ENCODE measurements at regions not wholly inside any gene's neighbourhood (a gene's known extent, or its start where the extent isn't known, plus 50 kb on each side); places are given as distances from the start of the nearest gene placed in this dataset.
"Not testable (repeated sequence)": the region's sequence is repeated elsewhere in the genome, so short reads cannot be mapped to it uniquely, and the experiment has no call there.

DNA sequence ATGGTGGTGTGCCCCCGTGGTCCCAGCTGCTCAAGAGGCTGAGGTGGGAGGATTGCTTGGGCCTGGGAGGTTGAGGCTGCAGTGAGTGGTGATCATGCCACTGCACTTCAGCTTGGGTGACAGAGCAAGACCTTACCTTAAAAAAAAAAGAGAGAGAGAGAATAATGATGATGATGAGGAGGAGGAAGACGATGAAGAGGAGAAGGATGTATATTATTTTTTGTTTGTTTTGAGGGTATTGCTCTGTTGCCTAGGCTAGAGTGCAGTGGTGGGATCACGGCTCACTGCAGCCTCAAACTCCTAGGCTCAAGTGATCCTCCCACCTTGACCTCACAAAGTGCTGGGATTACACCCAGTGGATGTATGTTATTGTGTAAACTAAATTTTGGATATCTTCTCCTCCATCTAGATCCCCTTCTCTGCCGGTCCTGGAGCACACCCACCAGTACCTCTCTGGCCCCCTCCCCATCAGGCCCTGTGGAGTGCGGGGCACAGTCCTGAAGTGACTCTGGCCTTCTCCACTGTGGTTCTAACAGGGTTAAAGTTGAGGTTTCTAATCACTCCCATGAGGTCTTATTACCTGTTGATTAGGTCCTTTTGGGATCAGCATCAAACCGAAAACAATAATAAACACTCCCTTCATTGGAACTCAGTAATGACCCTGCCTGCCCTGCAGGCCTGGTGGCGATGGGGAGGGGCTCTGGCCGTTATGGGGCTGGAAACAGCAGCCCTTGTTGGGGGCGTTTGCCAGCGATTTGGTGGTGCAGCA, 60.5 kb upstream of the ZFHX3 start:
- no peak for DNase-seq (ENCODE audit: low spot score)

DNA sequence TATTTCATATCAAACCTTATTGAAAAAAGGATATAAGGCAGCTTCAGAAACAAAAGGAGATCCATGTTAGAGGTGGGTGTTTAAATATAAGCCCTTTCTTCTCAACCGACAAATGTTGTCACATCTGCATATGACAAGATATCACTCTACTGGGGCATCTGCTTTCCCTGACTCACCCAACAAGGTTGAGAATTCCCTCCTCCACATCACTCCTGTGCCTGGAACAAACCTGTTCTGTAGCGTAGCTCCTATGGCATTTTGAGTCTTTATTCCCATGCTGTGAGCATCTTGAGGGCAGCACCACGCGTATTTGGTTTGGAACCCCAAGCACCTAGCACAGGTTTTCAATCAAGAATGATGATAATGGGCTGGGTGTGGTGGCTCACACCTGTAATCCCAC, 59.4 kb upstream of the ZFHX3 start:
- no peak for DNase-seq (ENCODE audit: low spot score)

DNA sequence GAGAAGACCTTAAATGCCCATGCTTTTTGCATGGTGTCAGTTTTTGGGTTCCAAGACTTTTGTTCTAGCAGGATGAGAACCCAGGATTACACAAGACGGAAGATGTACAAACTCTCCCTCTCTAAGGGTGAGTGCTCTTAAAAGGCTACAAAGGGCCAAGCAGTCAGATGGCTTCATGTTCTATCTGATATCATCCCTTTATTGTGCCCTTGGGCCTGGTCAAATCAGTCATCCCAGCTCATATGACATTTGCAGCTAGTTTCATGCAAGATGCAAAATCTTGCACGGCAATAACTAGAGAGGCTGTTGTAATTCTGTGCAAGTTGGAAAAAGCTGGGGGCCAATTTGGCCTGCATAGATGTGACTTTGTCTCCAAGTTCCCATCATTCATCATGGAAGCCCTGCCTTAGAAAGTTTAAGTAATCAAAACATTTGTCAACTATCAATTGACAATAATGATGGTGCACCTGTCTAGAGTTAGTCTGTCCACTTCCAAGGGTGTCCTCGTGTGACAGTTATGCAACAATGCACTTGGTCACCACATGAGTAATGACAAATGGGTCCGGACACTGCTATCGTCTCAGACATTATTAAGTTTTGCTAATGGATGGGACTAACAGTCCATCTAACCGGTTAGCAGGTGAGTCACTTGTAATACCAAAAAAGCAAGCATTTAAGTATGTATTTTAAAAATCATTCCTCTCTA, 58.6 kb upstream of the ZFHX3 start:
- no peak for DNase-seq (ENCODE audit: low spot score)

DNA sequence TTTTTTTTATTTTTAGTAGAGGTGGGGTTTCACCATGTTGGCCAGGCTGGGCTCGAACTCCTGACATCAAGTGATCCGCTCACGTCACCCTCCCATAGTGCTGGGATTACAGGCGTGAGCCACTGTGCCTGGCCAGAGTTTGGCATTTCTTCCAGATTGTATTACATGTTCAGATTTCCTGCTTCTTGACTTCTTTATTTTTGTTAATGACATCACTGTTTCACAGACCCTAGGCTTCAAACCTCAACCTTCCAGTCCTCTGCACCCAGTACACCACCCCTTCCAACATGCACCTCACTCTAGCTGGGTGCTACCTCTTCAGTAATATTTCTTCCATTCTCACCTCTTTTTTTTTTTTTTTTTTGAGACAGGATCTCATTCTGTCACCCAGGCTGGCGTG, 53.6 kb upstream of the ZFHX3 start:
- no peak for DNase-seq (ENCODE audit: low spot score)

DNA sequence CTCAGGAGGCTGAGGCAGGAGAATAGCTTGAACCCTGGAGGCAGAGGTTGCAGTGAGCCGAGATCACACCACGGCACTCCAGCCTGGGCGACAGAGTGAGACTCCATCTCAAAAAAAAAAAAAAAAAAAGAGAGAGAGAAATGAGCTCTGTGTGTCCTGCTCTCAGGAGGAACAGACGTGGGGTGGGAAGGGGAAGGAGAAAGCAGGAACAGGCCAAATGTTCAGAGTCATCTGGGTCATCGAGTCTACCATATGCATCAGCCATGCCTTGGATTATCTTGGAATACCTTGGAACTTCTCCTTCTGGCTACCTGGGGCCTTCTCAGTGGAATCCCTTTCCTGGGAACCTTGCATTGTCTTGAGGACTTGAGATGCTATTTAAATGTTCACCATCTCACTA, 51.7 kb upstream of the ZFHX3 start:
- DNase-seq (ENCODE audit: low spot score) = not testable (repeated sequence)
